Panc1 (cell line): ENCODE measurements at regions not wholly inside any gene's neighbourhood (a gene's known extent, or its start where the extent isn't known, plus 50 kb on each side); places are given as distances from the start of the nearest gene placed in this dataset.

Source experiments
- ATAC-seq: fragments of 200-7000 bp; cut with Tn5 transposase; 2 replicates; pipeline ENCODE4 v1.9.1; 2020; ENCODE audit warnings: mild to moderate bottlenecking, moderate library complexity
- BruUV-seq: library from RNA; stranded (reverse); fragments of 400-500 nt; replicated peaks from 2 replicates; lab custom pipeline; 2021; lab: Mats Ljungman, UMichigan
- CTCF ChIA-PET: fragments of 300-600 bp; sonication (Branson Sonifier 250); formaldehyde crosslinking; loops from one replicate; lab custom pipeline; 2022; ENCODE audit warnings: antibody characterized with exemption; lab: Charles Lee
- POLR2A ChIA-PET: fragments of 300-600 bp; sonication (Branson Sonifier 250); formaldehyde crosslinking; loops from one replicate; lab custom pipeline; 2022; ENCODE audit warnings: antibody characterized with exemption; lab: Charles Lee
- DNase-seq: peaks from one replicate; pipeline ENCODE4 v3.0.0-alpha.2; 2010; ENCODE audit warnings: low read depth, low spot score
- H3K27ac ChIP-seq: 2 replicates; pipeline ENCODE4 v1.5.1; 2011; ENCODE audit warnings: mild to moderate bottlenecking, low read length, inconsistent platforms
- H3K27me3 ChIP-seq: fragments of 200-500 bp; sonication (Bioruptor generic); 2 replicates; pipeline ENCODE4 v1.6.0; 2014; ENCODE audit warnings: low read length, inconsistent platforms; ENCODE audit not compliant: control insufficient read depth, insufficient read depth
- H3K36me3 ChIP-seq: fragments of 200-500 bp; sonication (Bioruptor generic); 2 replicates; pipeline ENCODE4 v1.5.1; 2014; ENCODE audit warnings: inconsistent platforms, mild to moderate bottlenecking, low read length, moderate library complexity; ENCODE audit not compliant: control insufficient read depth, insufficient read depth
- H3K4me1 ChIP-seq: 2 replicates; pipeline ENCODE4 v1.5.1; 2011; ENCODE audit warnings: inconsistent platforms, mild to moderate bottlenecking, low read length, moderate library complexity; ENCODE audit not compliant: control insufficient read depth, insufficient read depth
- H3K4me3 ChIP-seq, 2 experiments: 2 replicates each; pipeline ENCODE4 v1.5.1; 2011 to 2012; ENCODE audit warnings: low read depth in 2 of 2, low read length in 2 of 2, mild to moderate bottlenecking in 2 of 2, inconsistent platforms in 1 of 2, moderate library complexity in 1 of 2
- H3K9me3 ChIP-seq: fragments of 200-500 bp; sonication (Bioruptor generic); 2 replicates; pipeline ENCODE4 v1.5.1; 2014; ENCODE audit warnings: low read depth, mild to moderate bottlenecking, inconsistent platforms, low read length, moderate library complexity; ENCODE audit not compliant: control insufficient read depth, insufficient read depth
- CTCF ChIP-seq: fragments of 450-650 bp; IDR thresholded peaks from 2 replicates; pipeline ENCODE4 v1.5.1; 2017; ENCODE audit warnings: mild to moderate bottlenecking
- POLR2AphosphoS5 ChIP-seq: IDR thresholded peaks from 2 replicates; pipeline ENCODE4 v1.6.1; 2012; ENCODE audit warnings: mild to moderate bottlenecking, low read depth, low read length, moderate library complexity
- REST ChIP-seq, 2 experiments: IDR thresholded peaks; 2 replicates each; pipeline ENCODE4 v1.6.1; 2011 to 2012; ENCODE audit warnings: low read depth in 2 of 2, control low read depth in 1 of 2, low read length in 1 of 2, mild to moderate bottlenecking in 1 of 2, moderate library complexity in 1 of 2; ENCODE audit not compliant: insufficient read depth in 1 of 2
- SIN3A ChIP-seq: IDR thresholded peaks from 2 replicates; pipeline ENCODE4 v1.6.1; 2012; ENCODE audit warnings: low read depth, mild to moderate bottlenecking, low read length, moderate library complexity, borderline replicate concordance; ENCODE audit not compliant: insufficient read depth
- TCF7L2 ChIP-seq: IDR thresholded peaks from 2 replicates; pipeline ENCODE4 v1.6.1; 2011; ENCODE audit warnings: mild to moderate bottlenecking, low read depth, low read length, inconsistent platforms
- in situ Hi-C: cut with HindIII; loops from 2 replicates; pipeline ENCODE4 v1.10.0; 2016; ENCODE audit warnings: low sequenced_read_pairs, low pct_unique_long_range_greater_than_20kb
- intact Hi-C: fragments of 100-400 bp; cut with micrococcal nuclease; formaldehyde crosslinking; loops from one replicate; pipeline ENCODE4 v1.10.0; 2022; ENCODE audit not compliant: unreplicated experiment

GRCh38 chr6:156306531-156306930 lies 470.6 kb upstream of the ARID1B start:
- no TSS peak for BruUV-seq
- Histone ChIP-seq H3K4me3 (no peak overlapping the region), H3K9me3 (no peaks in the 10 kb centered on the region), H3K27ac (no peak overlapping the region), H3K36me3 (no peaks in the 10 kb centered on the region), H3K4me1 (no peaks in the 10 kb centered on the region), H3K27me3 (no peaks in the 10 kb centered on the region)
- DNase-seq (no peak), ATAC-seq (no peak)
- ChIA-PET CTCF (no interaction called here), POLR2A (no interaction called here)
- in situ Hi-C loops (no loop called here), intact Hi-C loops (no loop called here)
- TF ChIP-seq CTCF = no peak
- no peak for TF ChIP-seq POLR2AphosphoS5
- TF ChIP-seq REST (IDR thresholded peaks at IDR 0.05; ENCODE audit: insufficient read depth in 1 of 2, low read depth in 2 of 2, low read length in 1 of 2) = no peak
- no peak for TF ChIP-seq SIN3A
- no peak for TF ChIP-seq TCF7L2

- Histone ChIP-seq H3K27me3 (no peaks in the 10 kb centered on the region), H3K27ac (no peak overlapping the region), H3K36me3 (no peaks in the 10 kb centered on the region), H3K4me3 (no peak overlapping the region), H3K9me3 (no peaks in the 10 kb centered on the region), H3K4me1 (no peaks in the 10 kb centered on the region)
- no peak for DNase-seq
- ChIA-PET CTCF (interaction anchor here (0.7 kb wide), 1 partner anchor 366 kb away, joined by 3 read pairs; no protein-coding TSS in a partner anchor), POLR2A (no interaction called here)
- no peak for ATAC-seq
- in situ Hi-C loops = no loop called here
- intact Hi-C loops = no loop called here
- BruUV-seq = no TSS peak
- TF ChIP-seq CTCF (peak; percentile 24), POLR2AphosphoS5 (no peak)
These were observed 494.1 kb upstream of the ARID1B start for GRCh38 chr6:156283091-156283490.
